Gastrocnemius medialis (tissue), 4 donors: ENCODE measurements at regions not wholly inside any gene's neighbourhood (a gene's known extent, or its start where the extent isn't known, plus 50 kb on each side); places are given as distances from the start of the nearest gene placed in this dataset.

Experiments
- CTCF ChIP-seq, 5 experiments: fragments of 450-650 bp in 3 of 5; fragments of 200-600 bp in 2 of 5; sonication (generic) in 2 of 5; IDR thresholded peaks in 4 of 5; conservative IDR thresholded peaks in 1 of 5; 1 replicate in 4 of 5; 2 replicates in 1 of 5; pipeline ENCODE4 v1.5.1; 2016 to 2019; ENCODE audit warnings: antibody characterized with exemption in 5 of 5, mild to moderate bottlenecking in 3 of 5, moderate library complexity in 3 of 5
- POLR2A ChIP-seq, 2 donors: fragments of 450-650 bp; IDR thresholded peaks; one replicate each; pipeline ENCODE4 v1.6.1; 2017; ENCODE audit warnings: antibody characterized with exemption in 2 of 2, mild to moderate bottlenecking in 2 of 2, moderate library complexity in 2 of 2

GRCh38 chrX:127187095-127187494 is 367.6 kb downstream of the PRR32 start:
- TF ChIP-seq CTCF (IDR thresholded peaks at IDR 0.05 in 4 of 5, conservative IDR thresholded peaks at IDR 0.05 in 1 of 5): no peak
- no peak for TF ChIP-seq POLR2A (IDR thresholded peaks at IDR 0.05)
